HG02973 (cell line): ENCODE measurements at regions not wholly inside any gene's neighbourhood (a gene's known extent, or its start where the extent isn't known, plus 50 kb on each side); places are given as distances from the start of the nearest gene placed in this dataset.
"Not testable (repeated sequence)": the region's sequence is repeated elsewhere in the genome, so short reads cannot be mapped to it uniquely, and the experiment has no call there.

Source experiments
- ATAC-seq: cut with Tn5 transposase; IDR thresholded peaks from one replicate; pipeline ENCODE4 v1.9.1; 2021; ENCODE audit warnings: moderate library complexity; ENCODE audit not compliant: unreplicated experiment

DNA sequence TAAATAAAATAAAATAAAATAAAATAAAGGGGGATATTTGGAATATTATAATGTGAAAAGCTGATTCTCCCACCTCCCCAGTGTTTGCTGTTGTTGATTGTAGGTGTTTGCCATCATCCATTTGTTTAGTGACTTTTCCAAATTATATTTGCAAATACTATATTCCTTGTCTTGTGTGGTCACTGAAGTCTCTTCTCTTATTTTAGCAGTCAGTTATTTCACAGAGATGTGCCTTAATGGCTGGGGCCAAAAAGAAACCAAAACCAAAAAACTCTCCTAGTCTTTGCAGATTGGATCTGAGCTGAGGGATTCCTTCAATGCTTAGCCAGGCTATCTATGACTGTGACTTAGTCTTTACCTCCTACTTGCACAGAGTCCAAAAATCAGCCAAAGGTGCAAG, 70.9 kb upstream of the ZNF169 start:
- ATAC-seq: no peak

DNA sequence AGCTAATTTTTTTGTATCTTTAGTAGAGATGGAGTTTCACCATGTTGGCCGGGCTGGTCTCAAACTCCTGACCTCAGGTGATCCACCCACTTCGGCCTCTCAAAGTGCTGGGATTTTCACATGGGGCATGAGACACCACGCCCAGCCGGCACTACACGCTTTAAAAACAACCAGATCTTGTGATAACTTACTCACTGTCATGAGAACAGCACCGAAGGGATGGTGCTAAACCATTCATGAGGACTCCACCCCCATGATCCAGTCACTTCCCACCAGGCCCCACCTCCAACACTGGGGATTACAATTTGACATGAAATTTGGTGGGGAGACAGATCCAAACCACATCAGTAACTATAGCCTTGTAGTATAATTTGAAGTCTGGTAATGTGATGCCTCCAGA, 67.4 kb upstream of the ZNF169 start:
- ATAC-seq: not testable (repeated sequence)

DNA sequence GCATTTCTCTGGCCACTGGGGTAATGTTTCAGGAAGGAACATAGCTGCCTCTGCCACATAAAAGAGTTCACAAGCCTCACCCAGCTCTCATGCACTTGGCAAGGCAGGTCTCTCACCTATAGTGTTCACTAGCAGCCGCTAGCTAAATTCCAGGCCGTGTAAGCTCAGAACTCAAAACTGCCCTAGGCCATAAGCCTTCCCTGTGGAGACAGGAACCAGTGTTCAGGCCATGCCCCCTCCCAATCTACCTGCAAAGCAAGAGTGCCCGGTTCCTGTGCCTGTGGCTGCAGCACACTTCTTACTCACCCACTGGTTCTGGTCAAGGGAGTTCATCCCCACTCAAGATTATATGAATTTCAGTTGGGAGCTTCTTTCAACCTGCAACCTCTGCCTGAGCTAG, 60.7 kb upstream of the ZNF169 start:
- ATAC-seq: no peak

DNA sequence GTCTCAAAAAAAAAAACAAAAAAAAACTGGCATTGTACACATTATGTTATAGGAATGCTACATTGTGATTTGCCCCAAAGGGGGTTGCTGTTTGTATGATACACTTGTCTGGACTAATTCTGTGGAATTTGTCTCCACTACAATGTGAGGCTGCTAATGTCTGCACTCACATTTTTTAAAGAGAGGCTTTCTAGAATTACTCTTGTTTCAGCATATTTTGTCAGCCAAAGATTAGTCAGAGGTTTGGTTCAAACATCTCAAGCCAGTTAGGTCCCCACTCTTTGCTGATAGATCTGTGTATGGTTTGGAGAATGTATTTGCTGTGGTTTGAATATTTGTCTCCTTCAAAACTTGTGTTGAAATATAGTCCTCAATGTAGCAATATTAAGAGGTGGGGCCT, 59.3 kb upstream of the ZNF169 start:
- no peak for ATAC-seq

DNA sequence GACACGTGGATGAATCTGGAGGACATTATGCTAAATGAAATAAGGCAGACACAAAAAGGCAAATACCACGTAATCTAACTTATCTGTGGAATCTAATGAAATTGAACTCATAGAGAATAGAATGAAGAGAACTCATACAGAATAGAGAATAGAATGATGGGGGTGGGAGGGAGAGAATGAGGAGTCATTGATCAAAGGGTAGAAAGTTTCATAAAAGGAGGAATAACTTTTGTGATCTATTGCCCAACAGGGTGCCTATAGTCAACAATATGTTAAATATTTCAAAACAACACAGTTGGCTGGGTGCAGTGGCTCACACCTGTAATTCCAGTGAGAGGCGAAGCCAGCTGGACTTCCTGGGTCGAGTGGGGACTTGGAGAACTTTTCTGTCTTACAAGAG, 54.9 kb upstream of the ZNF169 start:
- ATAC-seq: no peak

DNA sequence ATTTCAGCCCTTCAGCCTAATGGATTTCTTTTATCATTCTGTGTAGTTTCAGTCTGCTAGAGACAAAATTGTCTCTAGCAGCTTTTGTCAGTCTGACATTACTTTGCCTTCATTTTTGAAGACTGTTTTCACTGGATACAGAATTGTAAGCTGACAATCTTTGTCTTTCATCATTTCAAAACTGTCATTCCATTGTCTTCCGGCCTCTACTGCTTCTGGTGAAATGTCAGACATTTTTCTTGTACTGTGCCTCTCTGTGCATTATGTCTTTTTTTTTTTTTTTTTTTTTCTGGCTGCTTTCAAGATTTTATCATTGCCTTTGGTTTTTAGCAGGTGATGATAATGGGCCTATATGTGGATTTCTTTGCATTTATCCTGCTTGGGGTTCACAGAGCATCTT, 51.3 kb upstream of the ZNF169 start:
- no peak for ATAC-seq
